SK-N-SH (cell line): ENCODE measurements at regions not wholly inside any gene's neighbourhood (a gene's known extent, or its start where the extent isn't known, plus 50 kb on each side); places are given as distances from the start of the nearest gene placed in this dataset.

Source experiments
- CTCF ChIA-PET: fragments of 300-600, 350-600 bp; formaldehyde crosslinking; extraction: SDS; loops from one replicate; lab custom pipeline; 2021; lab: Yijun Ruan, JAX
- POLR2A ChIA-PET: fragments of 350-600 bp; sonication (Branson Sonifier 250); formaldehyde crosslinking; extraction: SDS; loops from one replicate; lab custom pipeline; 2020; ENCODE audit warnings: antibody characterized with exemption, inconsistent platforms; lab: Yijun Ruan, JAX
- DNase-seq: peaks from one replicate; pipeline ENCODE4 v3.0.0; 2012
- H2AFZ ChIP-seq: fragments of 200-600 bp; sonication (generic); 2 replicates; pipeline ENCODE4 v1.8.1; 2016; ENCODE audit warnings: antibody characterized with exemption, mild to moderate bottlenecking, low read depth
- H3F3A ChIP-seq: fragments of 200-600 bp; sonication (generic); replicated peaks from 2 replicates; pipeline ENCODE3; 2016; ENCODE audit warnings: antibody characterized with exemption, mild to moderate bottlenecking; ENCODE audit not compliant: insufficient read depth
- H3K27ac ChIP-seq, 2 experiments: fragments of 200-500 bp in 1 of 2; fragments of 200-600 bp in 1 of 2; sonication (Bioruptor generic) in 1 of 2; sonication (generic), shearing (Covaris generic) in 1 of 2; 2 replicates each; pipeline versions ENCODE4 v1.5.1 to v1.6.1; 2014 to 2016; ENCODE audit warnings: low read depth in 2 of 2, inconsistent platforms in 1 of 2, low read length in 1 of 2, mild to moderate bottlenecking in 1 of 2, mixed read lengths in 1 of 2
- H3K27me3 ChIP-seq: fragments of 200-600 bp; sonication (generic), shearing (Covaris generic); 2 replicates; pipeline ENCODE4 v1.6.1; 2016; ENCODE audit warnings: mixed run types; ENCODE audit not compliant: insufficient read depth
- H3K36me3 ChIP-seq, 2 experiments: fragments of 200-500 bp in 1 of 2; fragments of 200-600 bp in 1 of 2; sonication (Bioruptor generic) in 1 of 2; sonication (generic) in 1 of 2; replicated peaks in 1 of 2; 2 replicates each; pipeline versions ENCODE3 to v1.5.1; 2014 to 2016; ENCODE audit warnings: low read length in 1 of 2, mild to moderate bottlenecking in 1 of 2; ENCODE audit not compliant: insufficient read depth in 2 of 2, control insufficient read depth in 1 of 2
- H3K4me1 ChIP-seq, 2 experiments: fragments of 200-500 bp in 1 of 2; fragments of 200-600 bp in 1 of 2; sonication (Bioruptor generic) in 1 of 2; sonication (generic), shearing (Covaris generic) in 1 of 2; 2 replicates each; pipeline versions ENCODE4 v1.5.1 to v1.6.1; 2014 to 2016; ENCODE audit warnings: low read depth in 1 of 2, low read length in 1 of 2, mixed run types in 1 of 2; ENCODE audit not compliant: insufficient read depth in 2 of 2, control insufficient read depth in 1 of 2
- H3K4me2 ChIP-seq: fragments of 200-600 bp; sonication (generic), shearing (Covaris generic); 2 replicates; pipeline ENCODE4 v1.6.1; 2017; ENCODE audit warnings: mixed run types
- H3K4me3 ChIP-seq, 2 experiments: fragments of 200-500 bp in 1 of 2; fragments of 200-600 bp in 1 of 2; sonication (Bioruptor generic) in 1 of 2; sonication (generic), shearing (Covaris generic) in 1 of 2; 2 replicates each; pipeline versions ENCODE4 v1.5.1 to v1.8.1; 2014 to 2016; ENCODE audit warnings: low read depth in 2 of 2, inconsistent platforms in 1 of 2, low read length in 1 of 2, mild to moderate bottlenecking in 1 of 2, mixed read lengths in 1 of 2, moderate library complexity in 1 of 2
- H3K79me2 ChIP-seq: fragments of 200-600 bp; sonication (generic); 2 replicates; pipeline ENCODE4 v1.8.1; 2017; ENCODE audit warnings: mild to moderate bottlenecking; ENCODE audit not compliant: insufficient read depth
- H3K9ac ChIP-seq: fragments of 200-600 bp; sonication (generic); 2 replicates; pipeline ENCODE4 v1.6.1; 2017; ENCODE audit warnings: mixed run types
- H3K9me2 ChIP-seq: fragments of 200-600 bp; sonication (generic); 2 replicates; pipeline ENCODE4 v1.6.1; 2017; ENCODE audit warnings: mixed run types
- H3K9me3 ChIP-seq: fragments of 200-600 bp; sonication (generic); 2 replicates; pipeline ENCODE4 v1.6.1; 2017; ENCODE audit warnings: mixed run types, mild to moderate bottlenecking, moderate library complexity
- H4K20me1 ChIP-seq: fragments of 200-600 bp; sonication (generic); 2 replicates; pipeline ENCODE4 v1.6.1; 2017; ENCODE audit warnings: mild to moderate bottlenecking, mixed run types; ENCODE audit not compliant: insufficient read depth
- EP300 ChIP-seq, 2 experiments: IDR thresholded peaks; 2 replicates each; pipeline versions ENCODE4 v1.4.0 to v1.6.1; 2012; ENCODE audit warnings: borderline replicate concordance in 1 of 2, low read depth in 1 of 2, low read length in 1 of 2
- EZH2phosphoT487 ChIP-seq: fragments of 200-600 bp; sonication (generic); IDR thresholded peaks from 2 replicates; pipeline ENCODE4 v1.6.1; 2017; ENCODE audit warnings: low read depth, mixed run types, mild to moderate bottlenecking, antibody characterized with exemption, moderate library complexity, borderline replicate concordance
- FOSL2 ChIP-seq: IDR thresholded peaks from 2 replicates; pipeline ENCODE4 v1.4.0; 2012; ENCODE audit warnings: low read depth, mild to moderate bottlenecking, moderate library complexity, borderline replicate concordance
- FOXM1 ChIP-seq: IDR thresholded peaks from 2 replicates; pipeline ENCODE4 v1.4.0; 2012; ENCODE audit warnings: low read depth, mild to moderate bottlenecking
- MEF2A ChIP-seq: IDR thresholded peaks from 2 replicates; pipeline ENCODE4 v1.4.0; 2012; ENCODE audit warnings: low read depth, borderline replicate concordance
- MXI1 ChIP-seq: IDR thresholded peaks from 2 replicates; pipeline ENCODE4 v1.6.1; 2012; ENCODE audit warnings: mild to moderate bottlenecking, low read depth, low read length, improper control_type of control experiment
- POLR2AphosphoS5 ChIP-seq: IDR thresholded peaks from 2 replicates; pipeline ENCODE4 v1.6.1; 2012; ENCODE audit warnings: low read depth, low read length
- RAD21 ChIP-seq: IDR thresholded peaks from 2 replicates; pipeline ENCODE4 v1.6.1; 2012; ENCODE audit warnings: mild to moderate bottlenecking, low read length
- RCOR1 ChIP-seq: fragments of 150-350 bp; IDR thresholded peaks from 2 replicates; pipeline ENCODE4 v1.6.1; 2017; ENCODE audit warnings: antibody characterized with exemption, low read length
- RFX5 ChIP-seq: IDR thresholded peaks from 2 replicates; pipeline ENCODE4 v1.6.1; 2012; ENCODE audit warnings: mild to moderate bottlenecking, improper control_type of control experiment, low read length
- RXRA ChIP-seq: IDR thresholded peaks from 2 replicates; pipeline ENCODE4 v1.4.0; 2012; ENCODE audit warnings: low read depth, mild to moderate bottlenecking, borderline replicate concordance
- SIN3A ChIP-seq: IDR thresholded peaks from 2 replicates; pipeline ENCODE4 v1.6.1; 2012; ENCODE audit warnings: low read depth, mild to moderate bottlenecking, low read length, moderate library complexity, borderline replicate concordance
- SMC3 ChIP-seq: IDR thresholded peaks from 2 replicates; pipeline ENCODE4 v1.6.1; 2012; ENCODE audit warnings: low read depth, low read length, improper control_type of control experiment
- TAF1 ChIP-seq: IDR thresholded peaks from 2 replicates; pipeline ENCODE4 v1.6.1; 2012; ENCODE audit warnings: low read depth, mild to moderate bottlenecking, low read length, moderate library complexity, borderline replicate concordance
- TCF12 ChIP-seq: IDR thresholded peaks from 2 replicates; pipeline ENCODE4 v1.4.0; 2012
- YY1 ChIP-seq: IDR thresholded peaks from 2 replicates; pipeline ENCODE4 v1.4.0; 2012; ENCODE audit warnings: low read depth, mild to moderate bottlenecking
- WGBS: methylation state at CpG from one replicate; pipeline ENCODE4 v1.1.6; 2017; ENCODE audit warnings: low lambda C conversion rate; 5-methylcytosine and 5-hydroxymethylcytosine counted together
- TF ChIP-seq, protein P1 (sequence below): IDR thresholded peaks from 2 replicates; pipeline ENCODE4 v1.4.0; 2012; ENCODE audit warnings: low read depth
- TF ChIP-seq, protein P2 (sequence below): IDR thresholded peaks from 2 replicates; pipeline ENCODE4; 2012
- TF ChIP-seq, protein P3 (sequence below): fragments of 150-350 bp; IDR thresholded peaks from 2 replicates; pipeline ENCODE4 v1.6.1; 2016; ENCODE audit warnings: mild to moderate bottlenecking, low read depth, low read length
- TF ChIP-seq, protein P4 (sequence below): IDR thresholded peaks from 2 replicates; pipeline ENCODE4 v1.4.0; 2012; ENCODE audit warnings: low read depth, borderline replicate concordance

DNA sequence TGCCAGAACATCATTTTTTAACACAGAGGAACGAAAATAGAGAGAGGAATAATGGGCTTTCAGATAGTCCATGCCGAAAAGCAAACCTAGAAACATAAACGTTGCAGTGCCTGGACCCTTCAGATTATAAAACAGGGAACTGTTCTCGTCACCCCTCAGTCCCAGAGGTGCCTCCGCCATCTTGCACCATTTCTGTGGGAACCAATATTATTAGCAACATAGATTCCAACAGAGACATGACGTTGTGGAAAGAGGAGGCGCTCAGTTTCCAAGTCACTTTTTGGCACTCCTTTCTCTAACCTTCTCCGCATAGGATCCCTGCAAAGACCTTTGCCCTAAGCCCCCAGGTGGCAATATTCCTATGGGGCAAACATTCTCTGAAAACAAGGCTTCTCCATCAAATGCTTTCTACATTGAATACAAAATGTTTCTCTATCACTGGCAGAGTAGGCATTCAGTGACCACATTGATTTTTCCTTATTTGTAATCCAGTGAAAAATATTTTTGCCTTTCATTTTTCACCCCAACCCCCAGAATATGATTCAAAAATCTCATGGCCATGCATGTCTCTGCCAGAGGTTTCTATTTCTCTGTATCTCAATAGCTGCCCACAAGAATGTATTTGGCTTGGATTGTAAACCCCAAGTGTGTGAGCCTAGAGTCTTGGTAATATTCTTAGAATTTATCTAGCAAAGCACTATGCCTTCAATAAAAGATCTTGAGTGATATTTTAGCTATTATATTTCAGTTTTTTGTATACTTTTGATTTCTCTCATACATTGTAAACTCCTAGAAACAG is 500.8 kb upstream of the WWC1 start:
- Histone ChIP-seq H3K4me3 (no peak overlapping the region), H3K79me2 (no peaks in the 10 kb centered on the region), H3F3A (no peaks in the 10 kb centered on the region), H3K4me2 (no peak overlapping the region), H3K4me1 (no peaks in the 10 kb centered on the region; a peak in 1 of 4 replicates), H3K27ac (no peak overlapping the region), H3K36me3 (no peaks in the 10 kb centered on the region), H2AFZ (no peak overlapping the region), H4K20me1 (no peaks in the 10 kb centered on the region), H3K27me3 (no peaks in the 10 kb centered on the region), H3K9me3 (no peaks in the 10 kb centered on the region), H3K9ac (no peak overlapping the region), H3K9me2 (no peaks in the 10 kb centered on the region)
- no peak for TF ChIP-seq MXI1
- TF ChIP-seq MEF2A: no peak
- TF ChIP-seq FOSL2: no peak
- TF ChIP-seq RXRA: no peak
- ChIA-PET CTCF (no interaction called here), POLR2A (no interaction called here)
- no peak for DNase-seq
- 47% methylated on average over 6 of the region's 8 CpGs for WGBS

DNA sequence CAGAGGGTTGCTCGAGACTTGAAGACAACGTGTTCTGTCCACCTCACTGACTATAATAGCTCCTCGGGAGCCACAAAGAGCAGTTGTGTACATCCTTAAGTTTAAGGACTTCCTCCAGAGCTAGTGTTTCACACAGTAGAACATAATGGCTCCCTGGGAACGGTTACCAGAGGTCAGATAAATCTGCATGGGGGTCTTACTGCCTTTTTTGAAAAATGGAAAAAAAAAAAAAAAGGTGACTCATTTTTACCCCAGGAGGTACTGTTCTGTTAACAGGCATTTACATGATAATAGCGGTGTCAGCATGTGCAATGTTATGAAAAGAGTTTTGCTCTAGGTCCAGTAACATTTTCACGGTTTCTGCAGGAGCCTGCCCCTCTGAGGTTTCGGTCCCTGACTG is 498.9 kb upstream of the WWC1 start:
- H3K9ac ChIP-seq: no peak overlapping the region
- no peak overlapping the region for H3K27ac ChIP-seq
- WGBS: 68% methylated on average over 7 of the region's 7 CpGs
- no peak for TF ChIP-seq TAF1
- TF ChIP-seq, protein P1, sequence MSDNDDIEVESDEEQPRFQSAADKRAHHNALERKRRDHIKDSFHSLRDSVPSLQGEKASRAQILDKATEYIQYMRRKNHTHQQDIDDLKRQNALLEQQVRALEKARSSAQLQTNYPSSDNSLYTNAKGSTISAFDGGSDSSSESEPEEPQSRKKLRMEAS: no peak
- TF ChIP-seq RXRA: no peak
- TF ChIP-seq EP300 (IDR thresholded peaks at IDR 0.05; ENCODE audit: borderline replicate concordance in 1 of 2, low read depth in 1 of 2, low read length in 1 of 2): no peak
- TF ChIP-seq, protein P2, sequence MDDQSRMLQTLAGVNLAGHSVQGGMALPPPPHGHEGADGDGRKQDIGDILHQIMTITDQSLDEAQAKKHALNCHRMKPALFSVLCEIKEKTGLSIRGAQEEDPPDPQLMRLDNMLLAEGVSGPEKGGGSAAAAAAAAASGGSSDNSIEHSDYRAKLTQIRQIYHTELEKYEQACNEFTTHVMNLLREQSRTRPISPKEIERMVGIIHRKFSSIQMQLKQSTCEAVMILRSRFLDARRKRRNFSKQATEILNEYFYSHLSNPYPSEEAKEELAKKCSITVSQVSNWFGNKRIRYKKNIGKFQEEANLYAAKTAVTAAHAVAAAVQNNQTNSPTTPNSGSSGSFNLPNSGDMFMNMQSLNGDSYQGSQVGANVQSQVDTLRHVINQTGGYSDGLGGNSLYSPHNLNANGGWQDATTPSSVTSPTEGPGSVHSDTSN: no peak
- no peak for TF ChIP-seq RAD21
- no peak for TF ChIP-seq SMC3
- no peak for TF ChIP-seq POLR2AphosphoS5
- no peak for TF ChIP-seq YY1
- no peak for TF ChIP-seq RFX5
- no peak for TF ChIP-seq FOSL2
- no peak for TF ChIP-seq MEF2A
- no peak for TF ChIP-seq TCF12
- TF ChIP-seq MXI1: no peak
- no peak for TF ChIP-seq RCOR1
- TF ChIP-seq EZH2phosphoT487: no peak
- TF ChIP-seq SIN3A: no peak
- no peak for TF ChIP-seq FOXM1
- TF ChIP-seq, protein P3, sequence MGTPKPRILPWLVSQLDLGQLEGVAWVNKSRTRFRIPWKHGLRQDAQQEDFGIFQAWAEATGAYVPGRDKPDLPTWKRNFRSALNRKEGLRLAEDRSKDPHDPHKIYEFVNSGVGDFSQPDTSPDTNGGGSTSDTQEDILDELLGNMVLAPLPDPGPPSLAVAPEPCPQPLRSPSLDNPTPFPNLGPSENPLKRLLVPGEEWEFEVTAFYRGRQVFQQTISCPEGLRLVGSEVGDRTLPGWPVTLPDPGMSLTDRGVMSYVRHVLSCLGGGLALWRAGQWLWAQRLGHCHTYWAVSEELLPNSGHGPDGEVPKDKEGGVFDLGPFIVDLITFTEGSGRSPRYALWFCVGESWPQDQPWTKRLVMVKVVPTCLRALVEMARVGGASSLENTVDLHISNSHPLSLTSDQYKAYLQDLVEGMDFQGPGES: no peak
- TF ChIP-seq, protein P4, sequence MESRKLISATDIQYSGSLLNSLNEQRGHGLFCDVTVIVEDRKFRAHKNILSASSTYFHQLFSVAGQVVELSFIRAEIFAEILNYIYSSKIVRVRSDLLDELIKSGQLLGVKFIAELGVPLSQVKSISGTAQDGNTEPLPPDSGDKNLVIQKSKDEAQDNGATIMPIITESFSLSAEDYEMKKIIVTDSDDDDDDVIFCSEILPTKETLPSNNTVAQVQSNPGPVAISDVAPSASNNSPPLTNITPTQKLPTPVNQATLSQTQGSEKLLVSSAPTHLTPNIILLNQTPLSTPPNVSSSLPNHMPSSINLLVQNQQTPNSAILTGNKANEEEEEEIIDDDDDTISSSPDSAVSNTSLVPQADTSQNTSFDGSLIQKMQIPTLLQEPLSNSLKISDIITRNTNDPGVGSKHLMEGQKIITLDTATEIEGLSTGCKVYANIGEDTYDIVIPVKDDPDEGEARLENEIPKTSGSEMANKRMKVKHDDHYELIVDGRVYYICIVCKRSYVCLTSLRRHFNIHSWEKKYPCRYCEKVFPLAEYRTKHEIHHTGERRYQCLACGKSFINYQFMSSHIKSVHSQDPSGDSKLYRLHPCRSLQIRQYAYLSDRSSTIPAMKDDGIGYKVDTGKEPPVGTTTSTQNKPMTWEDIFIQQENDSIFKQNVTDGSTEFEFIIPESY: no peak
- H3K79me2 ChIP-seq: no peaks in the 10 kb centered on the region
- H3K36me3 ChIP-seq: no peaks in the 10 kb centered on the region
- H3K9me3 ChIP-seq: no peaks in the 10 kb centered on the region
- no peaks in the 10 kb centered on the region for H4K20me1 ChIP-seq
- POLR2A ChIA-PET: no interaction called here
- H3K4me1 ChIP-seq: no peaks in the 10 kb centered on the region; a peak in 1 of 4 replicates
- no peaks in the 10 kb centered on the region for H3K9me2 ChIP-seq
- H3K4me3 ChIP-seq: no peak overlapping the region
- no peak for DNase-seq
- H3K4me2 ChIP-seq: no peak overlapping the region
- CTCF ChIA-PET: interaction anchor here (1.0 to 1.2 kb wide), 2 partner anchors 10 to 255 kb away, joined by 3 read pairs; no protein-coding TSS in a partner anchor
- H3K27me3 ChIP-seq: no peaks in the 10 kb centered on the region
- H2AFZ ChIP-seq: no peak overlapping the region
- H3F3A ChIP-seq: no peaks in the 10 kb centered on the region
